ENCODE measurements at regions not wholly inside any gene's neighbourhood (a gene's known extent, or its start where the extent isn't known, plus 50 kb on each side); places are given as distances from the start of the nearest gene placed in this dataset.

- 2% methylated on average over 4 of the region's 4 CpGs for WGBS (ENCODE audit: low lambda C conversion rate)
- Histone ChIP-seq H3K36me3 (replicated peaks in 1 of 2; ENCODE audit: control insufficient read depth in 1 of 2, insufficient read depth in 2 of 2, low read length in 2 of 2) (no peaks in the 10 kb centered on the region), H3K27ac (ENCODE audit: extremely low read length, insufficient read depth, low read length) (no peak overlapping the region), H3K4me3 (replicated peaks in 1 of 3; ENCODE audit: insufficient read depth in 1 of 3, low read depth in 2 of 3, low read length in 3 of 3) (no peak overlapping the region), H4K20me1 (ENCODE audit: insufficient read depth, low read length) (no peaks in the 10 kb centered on the region), H3K27me3 (ENCODE audit: control insufficient read depth in 1 of 2, insufficient read depth in 2 of 2, low read length in 2 of 2) (no peaks in the 10 kb centered on the region), H3K79me2 (ENCODE audit: insufficient read depth, low read length) (no peaks in the 10 kb centered on the region), H3K4me2 (ENCODE audit: low read depth, low read length) (no peak overlapping the region), H3K9ac (ENCODE audit: insufficient read depth, low read depth, low read length) (no peak overlapping the region), H3K9me3 (ENCODE audit: low read length) (peaks cover 10% of the 10 kb centered on the region), H2AFZ (ENCODE audit: low read length) (no peak overlapping the region), H3K4me1 (ENCODE audit: insufficient read depth, low read length) (no peaks in the 10 kb centered on the region)
- intact Hi-C loops (cut with micrococcal nuclease; ENCODE audit: unreplicated experiment) (no loop called here), in situ Hi-C loops (cut with HindIII; ENCODE audit: extremely low pct_ligation_motif_present, low pct_unique_long_range_greater_than_20kb) (no loop called here)
- FAIRE-seq (no peak), ATAC-seq (no peak), DNase-seq (ENCODE audit: low spot score) (no peak)
- no TSS peak for BruUV-seq (replicated peaks)
- TF ChIP-seq ZNF318 (CRISPR knock-in tag; IDR thresholded peaks at IDR 0.05): no peak
- TF ChIP-seq NONO (IDR thresholded peaks at IDR 0.05): no peak
- no peak for TF ChIP-seq NONO (CRISPR knock-in tag; conservative IDR thresholded peaks at IDR 0.05)
- TF ChIP-seq MTERF4 (CRISPR knock-in tag; IDR thresholded peaks at IDR 0.05): no peak
- no peak for TF ChIP-seq KLF13 (CRISPR knock-in tag; IDR thresholded peaks at IDR 0.05)
- TF ChIP-seq REPIN1 (CRISPR knock-in tag; IDR thresholded peaks at IDR 0.05; ENCODE audit: borderline replicate concordance, low read depth): no peak
- TF ChIP-seq ETS1 (CRISPR knock-in tag; IDR thresholded peaks at IDR 0.05): no peak
- TF ChIP-seq ASH2L (IDR thresholded peaks at IDR 0.05; ENCODE audit: insufficient read length, low read depth, low read length): no peak
- TF ChIP-seq ZNF800 (CRISPR knock-in tag; IDR thresholded peaks at IDR 0.05): no peak
- TF ChIP-seq PAWR (CRISPR knock-in tag; IDR thresholded peaks at IDR 0.05; ENCODE audit: borderline replicate concordance): no peak
- TF ChIP-seq KLF11 (CRISPR knock-in tag; IDR thresholded peaks at IDR 0.05): no peak
- no peak for TF ChIP-seq IKZF4 (CRISPR knock-in tag; IDR thresholded peaks at IDR 0.05; ENCODE audit: borderline replicate concordance, low read depth, not compliant biosample characterization)
- no peak for TF ChIP-seq SMAD1 (CRISPR knock-in tag; IDR thresholded peaks at IDR 0.05; ENCODE audit: borderline replicate concordance, low read depth)
- ChIA-PET POLR2A (no interaction called here), CTCF (ENCODE audit: low intra/inter-chr PET ratio, low total read pairs) (no interaction called here)
These were observed 329.6 kb downstream of the HAO1 start for GRCh38 chr20:7610681-7611080.
